NCI-H460 (cell line): ENCODE measurements at regions not wholly inside any gene's neighbourhood (a gene's known extent, or its start where the extent isn't known, plus 50 kb on each side); places are given as distances from the start of the nearest gene placed in this dataset.
A peak's percentile ranks its signal among the peaks of the same experiment; 100 is the strongest.
"Not testable (repeated sequence)": the region's sequence is repeated elsewhere in the genome, so short reads cannot be mapped to it uniquely, and the experiment has no call there.

Source experiments
- DNase-seq: peaks from one replicate; pipeline ENCODE4 v3.0.0-alpha.2; 2016; ENCODE audit warnings: low read depth; ENCODE audit errors: extremely low read depth

DNA sequence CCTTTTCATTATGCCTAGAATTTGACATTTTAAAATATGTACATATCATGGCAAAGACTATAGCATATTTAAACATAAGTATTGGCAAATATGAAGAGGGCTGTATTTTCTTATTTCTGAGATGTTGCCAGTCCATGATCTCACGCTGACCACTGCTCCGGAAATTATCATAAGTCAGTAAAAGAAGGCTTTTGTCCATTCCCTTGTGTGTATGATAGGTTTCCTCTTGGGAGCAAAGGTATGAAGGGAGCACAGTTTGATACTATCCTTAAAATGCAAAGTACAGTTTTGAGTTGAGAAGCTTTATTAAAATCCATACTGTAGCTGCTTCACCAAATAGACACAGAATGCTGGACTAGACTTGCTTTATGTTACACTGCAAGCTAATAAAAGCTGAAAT is 52.6 kb upstream of the AGA start:
- no peak for DNase-seq

DNA sequence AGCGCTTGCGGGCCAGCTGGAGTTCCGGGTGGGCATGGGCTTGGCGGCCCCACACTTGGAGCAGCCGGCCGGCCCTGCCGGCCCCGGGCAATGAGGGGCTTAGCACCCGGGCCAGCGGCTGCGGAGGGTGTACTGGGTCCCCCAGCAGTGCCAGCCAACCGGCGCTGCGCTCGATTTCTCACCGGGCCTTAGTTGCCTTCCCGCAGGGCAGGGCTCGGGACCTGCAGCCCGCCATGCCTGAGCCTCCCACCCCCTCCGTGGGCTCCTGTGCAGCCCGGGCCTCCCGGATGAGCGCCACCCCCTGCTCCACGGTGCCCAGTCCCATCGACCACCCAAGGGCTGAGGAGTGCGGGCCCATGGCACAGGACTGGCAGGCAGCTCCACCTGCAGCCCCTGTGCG is 53.4 kb upstream of the AGA start:
- not testable (repeated sequence) for DNase-seq

DNA sequence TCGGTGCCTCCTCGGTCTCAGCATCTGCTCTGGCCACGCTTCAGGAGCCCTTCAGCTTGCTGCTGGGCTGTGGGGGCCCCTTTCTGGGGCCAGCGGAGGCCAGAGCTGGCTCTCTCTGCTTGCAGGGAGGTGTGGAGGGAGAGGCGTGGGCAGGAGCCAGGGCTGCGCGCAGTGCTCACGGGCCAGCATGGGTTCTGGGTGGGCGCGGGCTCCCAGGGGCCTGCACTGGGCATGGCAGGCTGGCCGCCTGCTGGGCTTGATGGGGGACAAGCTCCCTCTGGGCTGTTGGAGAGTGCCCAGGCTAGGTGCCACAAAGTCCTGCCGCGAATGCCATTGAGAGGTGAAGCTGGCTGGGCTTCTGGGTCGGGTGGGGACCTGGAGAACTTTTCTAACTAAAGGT is 57.3 kb upstream of the AGA start:
- no peak for DNase-seq

DNA sequence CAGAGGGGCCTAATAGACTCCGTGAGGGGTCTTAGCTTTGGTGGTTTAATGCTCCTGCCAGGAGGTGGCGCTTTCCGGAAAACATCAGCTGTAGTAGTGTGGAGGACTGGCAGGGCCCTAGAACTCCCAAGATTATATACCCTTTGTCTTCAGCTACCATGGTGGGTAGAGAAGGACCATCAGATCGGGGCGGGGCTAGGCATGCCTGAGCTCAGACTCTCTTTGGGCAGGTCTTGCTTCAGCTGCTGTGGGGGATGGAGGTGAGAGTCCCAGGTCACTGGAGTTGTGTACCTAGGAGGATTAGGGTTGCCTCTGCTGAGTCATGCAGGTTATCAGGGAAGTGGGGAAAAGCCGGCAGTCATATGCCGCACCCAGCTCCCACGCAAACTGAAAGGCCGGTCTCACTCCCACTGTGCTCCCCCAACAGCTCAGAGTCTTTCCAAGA is 63.0 kb upstream of the AGA start:
- DNase-seq, result no peak

DNA sequence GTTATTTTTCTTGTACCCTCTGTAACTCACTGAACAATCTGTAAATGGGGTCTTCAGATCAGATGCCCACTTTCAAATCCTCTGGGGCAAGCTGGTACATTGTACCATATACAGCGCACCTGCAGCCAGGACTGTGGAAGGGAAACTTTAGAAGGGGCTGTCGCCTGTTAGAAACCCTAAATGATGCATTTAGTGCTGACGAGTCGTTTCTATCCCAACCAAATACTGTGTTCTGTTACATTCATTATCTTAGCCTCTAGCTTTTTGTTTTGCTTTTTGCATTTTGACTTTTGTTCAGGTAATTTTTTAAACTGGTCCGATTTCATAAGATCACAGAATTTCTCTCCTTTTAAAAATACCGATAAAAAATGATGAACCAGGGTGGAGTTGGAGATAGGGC is 66.4 kb upstream of the AGA start:
- no peak for DNase-seq

DNA sequence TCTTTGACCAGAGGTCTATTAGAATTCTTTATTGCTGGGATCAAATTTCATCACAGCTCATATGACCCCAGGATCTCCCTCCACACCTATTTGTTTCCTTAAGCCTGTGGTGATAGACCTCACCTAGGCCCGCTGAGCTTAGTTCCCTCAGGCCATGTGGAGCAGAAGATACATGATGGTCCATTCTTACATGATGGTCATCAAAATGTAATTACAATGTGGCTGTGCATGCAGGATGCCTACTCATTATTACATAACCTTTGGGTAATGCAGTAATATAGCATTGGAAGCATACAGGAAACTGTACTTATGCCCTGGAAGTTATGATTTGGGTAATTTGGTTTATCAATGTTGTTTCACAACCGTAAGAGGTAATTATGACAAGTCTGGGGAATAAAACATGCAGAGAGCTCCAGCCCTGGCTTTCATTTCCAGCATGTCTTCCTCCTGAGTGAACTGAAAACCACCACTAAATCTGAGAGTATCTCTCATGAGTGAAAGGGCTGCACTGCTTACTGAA is 67.0 kb upstream of the AGA start:
- no peak for DNase-seq

DNA sequence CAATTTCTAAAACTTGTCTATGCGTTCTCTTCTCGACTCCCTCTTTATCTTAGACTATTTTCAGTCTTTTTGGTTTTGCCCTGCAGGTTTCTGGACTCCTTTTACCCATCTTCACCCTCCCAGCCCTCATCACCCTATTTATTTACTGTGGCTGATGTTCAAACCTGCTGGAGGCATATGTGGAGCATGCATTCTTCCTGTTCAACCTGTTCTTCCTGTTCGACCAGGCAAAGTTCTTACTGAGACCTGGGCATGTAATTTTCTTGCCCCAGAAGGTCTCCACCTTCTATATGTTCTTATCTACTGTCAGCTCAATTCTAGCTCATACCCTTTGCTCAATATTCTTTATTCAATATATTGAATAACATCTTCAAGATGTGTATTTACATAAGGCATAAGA is 69.4 kb upstream of the AGA start:
- DNase-seq, result no peak

DNA sequence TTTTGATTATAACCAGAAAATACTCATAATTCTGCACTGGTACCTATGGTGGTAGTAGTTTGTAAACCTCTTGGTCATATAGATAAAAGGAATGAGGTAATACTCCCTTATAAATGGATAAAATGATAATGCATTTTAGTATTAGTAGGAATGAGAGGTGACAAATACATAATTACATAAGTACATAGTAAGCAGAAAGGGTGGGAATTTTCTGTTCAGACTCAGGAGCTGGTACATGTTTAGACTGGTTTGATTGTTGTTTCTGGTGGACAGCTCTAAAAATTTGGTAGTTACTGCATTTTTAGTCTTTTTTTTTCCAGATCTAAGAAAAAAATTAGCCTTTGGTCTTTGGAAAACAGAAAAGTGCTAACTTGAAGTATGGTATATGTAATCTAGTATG is 70.4 kb upstream of the AGA start:
- no peak for DNase-seq

DNA sequence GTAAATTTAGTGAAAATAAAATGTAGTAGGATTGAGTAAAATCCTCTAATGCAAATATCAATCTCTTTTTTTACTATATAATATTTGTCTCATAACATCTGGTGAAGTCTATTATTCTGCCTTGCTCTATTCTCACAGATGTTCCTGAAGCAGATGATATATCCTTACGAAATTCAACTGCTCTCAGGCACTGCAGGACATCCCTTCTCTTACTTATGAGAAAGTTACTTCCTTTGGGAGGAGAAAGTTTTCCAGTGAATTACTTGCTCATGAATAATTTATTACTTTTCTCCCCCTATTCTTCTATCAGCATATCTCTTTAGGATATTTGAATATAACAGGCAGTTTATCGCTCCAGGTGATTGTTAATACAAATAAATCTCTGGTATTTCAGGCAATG is 75.6 kb upstream of the AGA start:
- no peak for DNase-seq

DNA sequence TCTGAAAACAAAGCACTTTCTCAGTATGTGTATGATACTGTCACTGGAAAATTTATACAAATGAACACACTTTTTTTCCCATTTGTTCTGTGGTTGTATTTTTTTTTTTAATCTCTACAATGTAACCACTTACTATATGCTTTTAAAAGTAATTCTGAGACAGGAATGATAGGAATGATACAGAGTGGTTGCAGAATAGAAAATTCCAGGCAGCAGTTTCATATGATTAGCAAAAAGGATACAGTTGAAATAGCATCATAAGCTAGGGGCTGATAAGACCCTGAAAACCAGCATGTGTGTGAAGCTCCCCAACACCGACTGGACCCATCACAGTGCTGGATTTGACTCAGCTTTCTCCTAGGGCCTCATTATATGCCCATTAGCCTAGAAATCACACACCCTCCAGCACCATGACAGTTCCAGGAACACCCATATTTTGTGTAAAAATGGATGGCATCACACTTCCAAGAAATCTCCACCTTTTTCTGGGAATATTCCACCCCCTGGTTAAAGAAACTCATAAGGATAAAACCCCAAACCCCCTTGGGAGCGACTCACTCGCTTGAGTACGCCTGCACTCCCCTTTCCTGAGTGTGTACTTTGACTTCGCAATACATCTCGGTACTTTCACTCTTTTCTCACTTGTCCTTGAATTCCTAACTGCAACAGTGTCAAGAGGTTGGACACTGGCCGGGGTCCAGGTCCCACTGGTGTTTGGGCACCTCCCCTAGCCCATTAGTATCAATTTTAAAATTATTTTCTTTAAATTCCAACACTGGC is 77.4 kb upstream of the AGA start:
- DNase-seq, result no peak

DNA sequence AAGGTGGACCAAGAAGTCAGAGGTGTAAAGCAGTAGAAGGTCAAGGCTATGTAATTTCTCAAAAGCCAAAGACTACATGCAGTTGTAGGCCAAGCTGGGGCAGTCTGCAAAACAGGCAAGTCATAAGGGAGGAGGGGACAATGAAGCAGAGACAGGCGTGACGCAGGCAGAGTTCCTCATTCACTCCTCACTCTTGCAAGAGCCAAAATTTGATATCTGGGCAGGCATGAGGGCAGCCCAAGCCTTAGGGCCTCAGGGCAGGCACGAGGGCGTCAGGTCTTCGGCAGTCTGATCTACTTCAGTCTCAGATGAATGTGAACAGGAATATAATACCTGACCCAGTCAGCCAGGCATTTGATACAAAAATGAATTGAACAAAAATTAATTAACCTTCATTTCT is 86.4 kb upstream of the AGA start:
- no peak for DNase-seq

DNA sequence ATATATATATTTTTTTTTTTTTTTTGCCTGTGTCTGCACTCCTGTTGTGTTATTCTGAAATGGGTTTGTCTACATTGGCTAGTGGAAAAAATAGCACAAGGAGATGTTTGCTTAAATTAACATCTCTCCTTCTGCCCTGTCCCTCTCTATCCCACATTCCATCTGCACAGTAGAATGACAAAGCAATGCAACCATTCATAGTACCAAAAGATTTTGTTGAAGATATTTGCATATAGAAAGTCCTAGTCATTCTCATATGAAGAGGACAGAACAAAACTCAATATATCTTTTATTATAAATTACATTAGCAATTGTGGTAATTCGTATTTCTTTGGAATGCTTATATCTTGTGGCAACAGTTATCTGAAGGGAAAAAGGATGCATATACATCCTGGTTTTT is 88.3 kb upstream of the AGA start:
- no peak for DNase-seq

DNA sequence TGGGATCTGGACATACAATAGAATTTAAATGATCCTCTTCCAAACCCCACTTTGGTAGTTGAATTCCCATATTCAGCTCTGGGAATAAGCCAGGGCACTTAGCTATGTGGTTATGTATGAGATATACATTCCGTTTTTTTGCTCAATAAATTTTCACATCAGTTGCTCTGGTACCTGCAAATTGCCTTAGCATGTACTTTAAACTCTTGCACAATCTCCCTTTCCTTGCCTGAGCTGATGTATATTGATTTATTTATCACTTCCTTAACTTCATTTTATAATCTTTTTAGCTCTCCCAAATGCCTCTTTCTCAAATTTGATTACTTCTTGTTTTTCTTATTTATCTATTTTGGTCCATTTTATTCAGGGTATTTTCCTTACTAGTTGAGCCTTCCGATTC is 90.1 kb upstream of the AGA start:
- DNase-seq, result no peak

DNA sequence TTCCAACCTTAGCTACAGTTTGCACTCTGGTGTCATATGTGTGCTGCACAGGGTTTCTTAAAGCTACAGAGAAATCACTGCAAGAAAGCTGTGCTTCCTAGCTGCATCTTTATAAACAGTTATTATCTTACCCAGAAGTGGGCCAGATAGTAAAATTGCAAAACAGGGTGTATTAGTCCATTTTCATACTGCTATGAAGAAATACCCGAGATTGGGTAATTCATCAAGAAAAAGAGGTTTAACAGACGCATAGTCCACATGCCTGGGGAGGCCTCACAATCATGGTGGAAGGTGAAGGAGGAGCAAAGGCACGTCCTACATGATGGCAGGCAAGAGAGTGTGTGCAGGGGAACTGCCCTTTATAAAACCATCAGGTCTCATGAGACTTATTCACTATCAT is 92.6 kb upstream of the AGA start:
- DNase-seq, result not testable (repeated sequence)

DNA sequence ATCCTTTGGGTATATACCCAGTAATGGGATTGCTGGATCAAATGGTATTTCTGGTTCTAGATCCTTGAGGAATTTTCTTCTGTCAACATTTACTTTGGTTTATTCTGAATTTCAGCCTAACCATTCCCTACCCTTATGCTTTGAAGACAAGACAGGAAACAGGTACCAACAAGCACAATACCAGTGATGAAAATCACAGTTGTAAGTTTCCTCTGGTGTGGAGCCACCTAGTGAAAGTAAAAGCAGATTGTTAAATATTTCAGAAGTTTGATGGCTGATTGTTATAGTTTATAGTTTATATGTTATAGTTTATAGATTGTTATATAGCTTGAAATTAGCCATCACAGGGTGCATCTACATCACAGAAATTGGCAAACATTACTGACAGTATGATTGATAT is 104.5 kb upstream of the AGA start:
- no peak for DNase-seq

DNA sequence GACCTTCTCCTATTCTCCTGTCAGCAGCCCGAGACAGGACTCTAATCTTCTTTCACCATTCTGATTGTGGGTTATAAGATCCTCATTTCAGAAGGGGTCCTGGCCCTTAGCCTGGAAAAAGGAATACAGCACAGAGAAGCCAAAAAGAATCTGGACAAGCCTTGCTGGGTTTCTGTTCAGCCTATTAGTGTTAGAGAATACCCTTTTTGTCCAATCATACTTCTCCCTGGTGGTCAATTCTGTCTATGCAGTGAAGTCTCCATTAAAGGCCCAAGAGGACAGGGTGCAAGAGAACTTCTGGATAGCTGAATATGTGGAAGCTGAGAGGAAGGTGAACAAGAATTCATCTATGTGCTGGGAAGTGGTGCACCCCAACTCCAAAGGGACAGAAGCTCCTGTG is 105.7 kb upstream of the AGA start:
- no peak for DNase-seq

DNA sequence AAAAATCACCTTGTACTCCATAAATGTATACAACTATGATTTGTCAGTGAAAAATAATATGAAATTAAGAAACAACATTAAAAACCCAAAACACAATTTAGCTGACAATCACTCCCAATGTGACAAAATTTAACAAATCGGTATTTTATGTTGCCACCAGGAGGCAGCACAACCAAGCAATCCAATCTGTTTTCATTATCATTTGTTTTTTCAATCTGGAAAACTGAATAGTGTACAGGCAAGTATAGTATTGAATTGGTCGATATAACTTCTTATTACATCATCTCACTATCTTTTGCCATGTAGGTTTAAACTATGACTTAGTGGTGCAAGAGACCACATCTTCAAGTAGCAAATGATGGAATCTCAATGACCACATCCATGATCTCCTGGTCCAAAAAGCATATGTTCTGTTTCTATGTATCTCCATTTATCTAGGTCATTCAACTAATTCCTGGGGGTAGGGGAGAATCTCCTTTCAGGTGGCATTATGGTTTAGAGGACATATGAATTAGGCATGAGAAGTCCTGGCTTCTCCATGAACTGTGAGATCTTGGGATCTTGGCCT is 112.9 kb upstream of the AGA start:
- DNase-seq, result peak; percentile 17

DNA sequence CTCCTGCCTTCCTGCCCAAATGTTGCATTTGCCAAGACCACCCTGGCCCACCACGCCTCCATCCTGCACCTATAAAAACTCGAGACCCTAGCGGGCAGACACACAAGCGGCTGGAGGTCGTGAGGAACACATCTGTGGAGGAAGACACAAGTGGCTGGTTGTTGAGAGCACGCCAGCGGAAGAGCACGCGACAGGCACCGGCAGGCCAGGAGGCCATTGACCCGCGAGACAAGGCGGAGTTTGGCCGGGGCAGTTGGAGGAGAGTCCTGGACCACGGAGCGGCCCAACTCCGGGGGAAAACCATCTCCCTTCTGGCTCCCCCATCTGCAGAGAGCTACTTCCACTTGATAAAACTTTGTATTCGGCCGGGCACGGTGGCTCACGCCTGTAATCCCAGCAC is 115.2 kb upstream of the AGA start:
- DNase-seq, result no peak

DNA sequence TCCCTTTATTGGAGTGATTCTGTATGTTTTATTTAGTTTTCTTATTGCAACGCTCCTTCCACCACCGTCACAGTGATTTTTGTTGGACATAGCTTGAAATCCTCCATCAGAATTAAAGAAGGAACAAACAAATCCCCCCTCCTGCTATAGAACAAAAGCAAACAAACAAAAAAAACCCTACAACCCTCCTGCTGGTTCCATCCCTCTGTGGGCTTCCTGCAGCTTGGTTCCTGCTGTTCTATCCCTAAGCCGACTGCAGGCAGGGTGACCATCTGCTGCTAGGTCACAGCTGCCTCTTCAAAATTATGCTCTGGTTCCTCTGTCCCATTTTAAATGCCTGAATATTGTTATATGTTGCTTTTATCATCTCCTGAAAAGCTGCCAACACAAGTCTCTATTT is 116.8 kb upstream of the AGA start:
- DNase-seq, result no peak

DNA sequence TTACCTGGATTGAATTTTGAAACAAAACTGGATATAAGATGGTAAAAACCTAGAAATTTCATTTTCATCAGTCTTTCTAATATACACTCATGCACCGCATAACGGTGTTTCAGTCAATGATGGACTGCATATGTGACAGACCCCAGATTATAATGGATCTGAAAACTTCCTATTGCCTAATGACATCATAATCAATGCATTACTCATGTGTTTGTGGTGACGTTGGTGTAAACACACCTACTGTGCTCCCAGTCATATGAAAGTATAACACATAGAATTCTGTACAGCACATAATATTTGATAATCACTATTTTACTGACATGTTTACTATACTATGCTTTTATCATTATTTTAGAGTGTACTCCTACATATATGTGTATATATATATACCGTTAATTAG is 119.9 kb upstream of the AGA start:
- DNase-seq, result no peak

DNA sequence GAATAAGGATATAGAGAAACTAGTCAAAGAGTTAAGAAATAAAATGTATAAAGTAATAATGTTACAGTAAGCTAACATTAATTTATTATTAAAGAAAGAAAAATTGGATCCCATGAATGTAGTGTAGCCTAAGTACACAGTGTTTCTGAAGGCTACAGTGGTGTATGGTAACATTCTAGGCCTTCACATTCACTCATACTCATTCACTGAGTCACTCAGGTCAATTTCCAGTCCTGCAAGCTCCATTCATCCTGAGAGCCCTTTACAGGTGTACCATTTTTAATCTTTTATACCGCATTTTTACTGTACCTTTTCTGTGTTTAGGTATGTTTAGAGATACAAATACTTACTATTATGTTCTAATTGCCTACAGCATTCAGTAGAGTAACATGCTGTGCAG is 120.6 kb upstream of the AGA start:
- no peak for DNase-seq

DNA sequence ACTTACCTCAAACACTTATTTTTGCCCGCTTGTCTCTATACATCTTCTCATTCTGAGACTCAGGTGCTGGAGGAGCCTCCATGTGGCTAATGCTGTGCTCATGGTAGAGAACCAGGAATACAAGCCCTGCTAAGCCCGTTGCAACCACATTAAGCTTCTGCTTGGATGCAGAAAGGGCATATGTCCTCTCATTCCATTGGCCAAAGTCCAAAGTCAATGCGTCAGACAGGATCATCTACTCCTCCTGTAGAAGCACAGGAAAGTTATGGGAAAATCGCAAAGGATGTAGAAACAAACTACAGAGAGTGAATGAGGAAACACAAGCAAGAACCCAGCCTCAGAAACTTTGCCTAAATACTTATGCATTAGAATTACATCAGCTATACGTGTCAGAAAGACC is 124.5 kb upstream of the AGA start:
- DNase-seq, result no peak

DNA sequence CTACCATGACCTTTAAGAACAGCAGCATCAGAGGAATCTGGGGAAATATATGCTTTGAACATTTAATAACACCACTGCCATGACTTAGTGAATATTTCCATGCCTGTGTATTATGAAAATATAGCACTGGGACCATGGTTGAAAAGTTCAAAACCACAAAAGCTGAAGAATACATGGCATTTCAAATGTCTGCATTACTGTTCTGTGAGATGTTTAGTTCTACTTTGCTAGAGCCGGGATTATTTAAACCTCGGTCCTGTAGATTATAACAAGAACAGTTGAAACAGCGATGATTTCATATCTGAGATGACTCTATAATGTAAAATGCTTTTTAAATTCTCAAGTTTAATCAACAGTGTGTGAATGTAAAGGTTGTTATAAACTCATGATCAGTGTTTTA is 126.7 kb upstream of the AGA start:
- no peak for DNase-seq
